Keratinocyte (primary cell): ENCODE measurements at regions not wholly inside any gene's neighbourhood (a gene's known extent, or its start where the extent isn't known, plus 50 kb on each side); places are given as distances from the start of the nearest gene placed in this dataset.
"Not testable (repeated sequence)": the region's sequence is repeated elsewhere in the genome, so short reads cannot be mapped to it uniquely, and the experiment has no call there.

Source experiments
- DNase-seq: peaks from one replicate; pipeline ENCODE4 v3.0.0-alpha.2; 2011; ENCODE audit warnings: low read depth, missing footprints, low spot score
- FAIRE-seq: peaks from 2 replicates; lab custom pipeline; 2011; peaks lifted over from hg19 to GRCh38; lab: Jason Lieb, UNC
- H2AFZ ChIP-seq: 2 replicates; pipeline ENCODE4 v1.6.0; 2012; ENCODE audit warnings: low read length, control low read depth, inconsistent platforms; ENCODE audit not compliant: control insufficient read depth
- H3K27ac ChIP-seq: 2 replicates; pipeline ENCODE4 v1.5.1; 2011; ENCODE audit warnings: low read length; ENCODE audit not compliant: control insufficient read depth, insufficient read depth
- H3K27me3 ChIP-seq: 3 replicates; pipeline ENCODE4 v1.6.0; 2011; ENCODE audit warnings: low read length; ENCODE audit not compliant: control insufficient read depth, insufficient read depth; ENCODE audit errors: extremely low read depth
- H3K36me3 ChIP-seq, 2 experiments: 2 replicates in 1 of 2; 3 replicates in 1 of 2; pipeline ENCODE4 v1.5.1; 2011; ENCODE audit warnings: low read length in 2 of 2, mild to moderate bottlenecking in 1 of 2; ENCODE audit not compliant: control insufficient read depth in 2 of 2, insufficient read depth in 2 of 2; ENCODE audit errors: extremely low read depth in 1 of 2
- H3K4me1 ChIP-seq: 3 replicates; pipeline ENCODE4 v1.5.1; 2011; ENCODE audit warnings: low read length; ENCODE audit not compliant: control insufficient read depth, insufficient read depth; ENCODE audit errors: extremely low read depth
- H3K4me2 ChIP-seq: 3 replicates; pipeline ENCODE4 v1.6.0; 2011; ENCODE audit warnings: low read depth, low read length; ENCODE audit not compliant: control insufficient read depth, insufficient read depth; ENCODE audit errors: extremely low read depth
- H3K4me3 ChIP-seq, 3 experiments: fragments of 200-600 bp in 1 of 3; sonication (generic) in 1 of 3; 2 replicates in 2 of 3; 3 replicates in 1 of 3; pipeline ENCODE4 v1.5.1; 2011 to 2016; ENCODE audit warnings: low read length in 3 of 3, mild to moderate bottlenecking in 3 of 3, control low read depth in 2 of 3, inconsistent platforms in 1 of 3, low read depth in 1 of 3, mixed read lengths in 1 of 3, mixed run types in 1 of 3, moderate library complexity in 1 of 3; ENCODE audit not compliant: control insufficient read depth in 2 of 3, insufficient read depth in 2 of 3; ENCODE audit errors: extremely low read depth in 1 of 3
- H3K79me2 ChIP-seq: 2 replicates; pipeline ENCODE4 v1.6.0; 2012; ENCODE audit warnings: low read length; ENCODE audit not compliant: control insufficient read depth, insufficient read depth
- H3K9ac ChIP-seq: 3 replicates; pipeline ENCODE4 v1.6.0; 2011; ENCODE audit warnings: low read length; ENCODE audit not compliant: control insufficient read depth, insufficient read depth; ENCODE audit errors: extremely low read depth
- H3K9me1 ChIP-seq: 3 replicates; pipeline ENCODE4 v1.6.0; 2011; ENCODE audit warnings: low read length; ENCODE audit not compliant: control insufficient read depth, insufficient read depth; ENCODE audit errors: extremely low read depth
- H3K9me3 ChIP-seq: 2 replicates; pipeline ENCODE4 v1.5.1; 2012; ENCODE audit warnings: low read depth, low read length; ENCODE audit not compliant: control insufficient read depth
- H4K20me1 ChIP-seq: 3 replicates; pipeline ENCODE4 v1.6.0; 2011; ENCODE audit warnings: low read length; ENCODE audit not compliant: control insufficient read depth, insufficient read depth; ENCODE audit errors: extremely low read depth
- EZH2 ChIP-seq: IDR thresholded peaks from one replicate; pipeline ENCODE4 v1.6.1; 2012; ENCODE audit warnings: inconsistent platforms, mild to moderate bottlenecking, low read length, moderate library complexity
- dilution Hi-C: fragments of 300-500 bp; cut with MboI; formaldehyde crosslinking; loops from one replicate; pipeline ENCODE4 v1.7.0; 2020; ENCODE audit warnings: low sequenced_read_pairs; ENCODE audit not compliant: extremely low pct_ligation_motif_present
- TF ChIP-seq, protein P1 (sequence below), 3 experiments: IDR thresholded peaks in 1 of 3; conservative IDR thresholded peaks in 1 of 3; optimal IDR thresholded peaks in 1 of 3; 2 replicates in 2 of 3; 3 replicates in 1 of 3; pipeline versions ENCODE3 to v1.5.1; 2011; ENCODE audit warnings: low read length in 3 of 3, mild to moderate bottlenecking in 3 of 3, moderate library complexity in 2 of 3, control low read depth in 1 of 3, inconsistent platforms in 1 of 3; ENCODE audit not compliant: insufficient read depth in 2 of 3; ENCODE audit errors: extremely low read depth in 1 of 3

DNA sequence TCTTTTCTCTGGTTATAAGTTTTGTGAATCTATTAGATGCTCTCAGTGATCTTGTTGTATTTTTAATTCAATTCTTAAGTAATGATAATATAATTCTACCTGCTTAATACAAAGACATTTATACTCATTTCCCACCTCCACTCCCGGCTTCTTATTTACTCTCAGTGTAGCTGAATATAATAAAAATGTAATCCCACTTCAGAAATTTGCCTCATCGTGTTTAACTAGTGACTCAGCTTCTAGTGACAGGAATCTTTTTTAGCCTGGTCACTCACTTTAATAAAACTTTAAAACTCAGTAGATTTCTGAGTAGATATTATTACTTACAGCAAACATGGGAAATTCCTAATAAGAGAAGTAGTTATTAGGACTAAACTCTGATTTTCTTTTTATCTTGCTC, 1506.2 kb upstream of the LRRTM3 start:
- TF ChIP-seq, protein P1, sequence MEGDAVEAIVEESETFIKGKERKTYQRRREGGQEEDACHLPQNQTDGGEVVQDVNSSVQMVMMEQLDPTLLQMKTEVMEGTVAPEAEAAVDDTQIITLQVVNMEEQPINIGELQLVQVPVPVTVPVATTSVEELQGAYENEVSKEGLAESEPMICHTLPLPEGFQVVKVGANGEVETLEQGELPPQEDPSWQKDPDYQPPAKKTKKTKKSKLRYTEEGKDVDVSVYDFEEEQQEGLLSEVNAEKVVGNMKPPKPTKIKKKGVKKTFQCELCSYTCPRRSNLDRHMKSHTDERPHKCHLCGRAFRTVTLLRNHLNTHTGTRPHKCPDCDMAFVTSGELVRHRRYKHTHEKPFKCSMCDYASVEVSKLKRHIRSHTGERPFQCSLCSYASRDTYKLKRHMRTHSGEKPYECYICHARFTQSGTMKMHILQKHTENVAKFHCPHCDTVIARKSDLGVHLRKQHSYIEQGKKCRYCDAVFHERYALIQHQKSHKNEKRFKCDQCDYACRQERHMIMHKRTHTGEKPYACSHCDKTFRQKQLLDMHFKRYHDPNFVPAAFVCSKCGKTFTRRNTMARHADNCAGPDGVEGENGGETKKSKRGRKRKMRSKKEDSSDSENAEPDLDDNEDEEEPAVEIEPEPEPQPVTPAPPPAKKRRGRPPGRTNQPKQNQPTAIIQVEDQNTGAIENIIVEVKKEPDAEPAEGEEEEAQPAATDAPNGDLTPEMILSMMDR (optimal IDR thresholded peaks at IDR 0.05 in 1 of 3, IDR thresholded peaks at IDR 0.05 in 1 of 3, conservative IDR thresholded peaks at IDR 0.05 in 1 of 3; ENCODE audit: extremely low read depth in 1 of 3, insufficient read depth in 2 of 3, low read length in 3 of 3) = no peak
- TF ChIP-seq EZH2 = no peak
- H3K4me1 ChIP-seq = no peaks in the 10 kb centered on the region
- dilution Hi-C loops = no loop called here
- H3K36me3 ChIP-seq = no peaks in the 10 kb centered on the region
- no peaks in the 10 kb centered on the region for H3K9me3 ChIP-seq
- H3K9ac ChIP-seq = no peak overlapping the region
- no peaks in the 10 kb centered on the region for H3K9me1 ChIP-seq
- no peak overlapping the region for H2AFZ ChIP-seq
- DNase-seq (no peak), FAIRE-seq (no peak)
- no peak overlapping the region for H3K4me2 ChIP-seq
- no peak overlapping the region for H3K4me3 ChIP-seq
- no peaks in the 10 kb centered on the region for H3K79me2 ChIP-seq
- H3K27ac ChIP-seq = no peak overlapping the region
- no peaks in the 10 kb centered on the region for H4K20me1 ChIP-seq
- no peaks in the 10 kb centered on the region for H3K27me3 ChIP-seq

DNA sequence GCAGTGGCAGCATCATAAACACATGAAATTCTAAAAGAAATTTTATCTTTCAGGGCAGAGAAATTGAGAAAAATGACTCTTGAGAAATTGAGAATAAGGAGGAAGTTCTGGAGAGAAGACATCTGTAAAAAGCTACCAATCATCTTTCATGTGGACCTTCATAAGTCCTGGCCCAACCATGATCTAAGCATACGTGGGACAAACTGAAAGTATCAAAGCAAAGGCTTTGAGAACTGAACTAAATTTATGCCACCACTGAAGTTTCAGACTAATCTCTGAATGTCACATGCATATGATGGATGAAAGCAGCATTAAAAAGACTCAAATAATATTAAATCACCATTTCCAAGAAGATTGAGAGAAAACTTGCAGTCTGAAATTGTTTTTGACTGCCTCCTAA, 1502.8 kb upstream of the LRRTM3 start:
- Histone ChIP-seq H3K79me2 (no peaks in the 10 kb centered on the region), H3K27ac (no peak overlapping the region), H3K9me1 (no peaks in the 10 kb centered on the region), H3K9ac (no peak overlapping the region), H4K20me1 (no peaks in the 10 kb centered on the region), H3K36me3 (no peaks in the 10 kb centered on the region), H3K27me3 (no peaks in the 10 kb centered on the region), H3K4me1 (no peaks in the 10 kb centered on the region), H3K4me2 (no peak overlapping the region), H2AFZ (no peak overlapping the region), H3K9me3 (no peaks in the 10 kb centered on the region), H3K4me3 (no peak overlapping the region)
- dilution Hi-C loops = no loop called here
- DNase-seq (no peak), FAIRE-seq (no peak)
- TF ChIP-seq, protein P1 (optimal IDR thresholded peaks at IDR 0.05 in 1 of 3, IDR thresholded peaks at IDR 0.05 in 1 of 3, conservative IDR thresholded peaks at IDR 0.05 in 1 of 3; ENCODE audit: extremely low read depth in 1 of 3, insufficient read depth in 2 of 3, low read length in 3 of 3) = no peak
- no peak for TF ChIP-seq EZH2

DNA sequence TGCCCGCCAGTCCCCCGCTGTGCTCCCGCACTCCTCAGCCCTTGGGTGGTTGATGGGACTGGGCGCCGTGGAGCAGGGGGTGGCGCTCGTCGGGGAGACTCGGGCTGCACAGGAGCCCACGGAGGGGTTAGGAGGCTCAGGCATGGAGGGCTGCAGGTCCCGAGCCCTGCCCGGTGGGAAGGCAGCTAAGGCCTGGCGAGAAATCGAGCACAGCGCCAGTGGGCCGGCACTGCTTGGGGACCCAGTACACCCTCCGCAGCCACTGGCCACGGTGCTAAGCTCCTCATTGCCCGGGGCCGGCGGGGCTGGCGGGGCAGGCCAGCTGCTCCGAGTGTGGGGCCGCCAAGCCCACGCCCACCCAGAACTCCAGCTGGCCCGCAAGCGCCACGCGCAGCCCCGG, 1496.5 kb upstream of the LRRTM3 start:
- H3K79me2 ChIP-seq, H4K20me1 ChIP-seq, FAIRE-seq, H3K9me3 ChIP-seq, H3K4me1 ChIP-seq, dilution Hi-C loops, H3K36me3 ChIP-seq, H3K27ac ChIP-seq, H2AFZ ChIP-seq, H3K27me3 ChIP-seq, H3K9me1 ChIP-seq, H3K4me3 ChIP-seq, H3K9ac ChIP-seq, DNase-seq, H3K4me2 ChIP-seq: not testable (repeated sequence)
